Fibroblast of mammary gland (primary cell): ENCODE measurements at regions not wholly inside any gene's neighbourhood (a gene's known extent, or its start where the extent isn't known, plus 50 kb on each side); places are given as distances from the start of the nearest gene placed in this dataset.

Experiments
- DNase-seq: peaks from one replicate; pipeline ENCODE4 v3.0.0-alpha.2; 2010; ENCODE audit warnings: low read depth
- H3K4me3 ChIP-seq: 2 replicates; pipeline ENCODE4 v1.5.1; 2011; ENCODE audit warnings: low read depth, mild to moderate bottlenecking, low read length, moderate library complexity; ENCODE audit not compliant: control insufficient read depth
- TF ChIP-seq, protein P1 (sequence below): conservative IDR thresholded peaks from 2 replicates; pipeline ENCODE4 v1.5.1; 2011; ENCODE audit warnings: low read depth, low read length, inconsistent platforms; ENCODE audit not compliant: control insufficient read depth, insufficient read depth

DNA sequence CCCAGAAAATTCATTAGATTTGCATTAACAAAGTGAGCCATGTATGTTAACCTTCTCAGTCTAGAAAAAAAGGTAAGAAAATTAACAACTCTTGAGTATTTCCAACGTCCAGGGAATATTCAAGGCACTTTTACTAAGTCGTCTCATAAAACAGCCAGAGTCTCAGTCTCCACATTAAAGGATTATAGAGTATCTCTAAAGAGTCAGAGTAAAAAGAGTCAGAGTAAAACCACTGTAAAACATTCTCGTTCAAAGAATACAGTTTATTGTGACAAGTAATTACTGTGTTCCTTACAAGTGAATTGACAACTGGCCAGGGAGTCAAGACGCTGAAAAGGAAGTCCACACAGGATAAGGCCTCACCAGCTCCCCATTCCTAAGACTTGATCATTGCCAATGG, 97.2 kb upstream of the ISL1 start:
- H3K4me3 ChIP-seq: no peak overlapping the region
- TF ChIP-seq, protein P1, sequence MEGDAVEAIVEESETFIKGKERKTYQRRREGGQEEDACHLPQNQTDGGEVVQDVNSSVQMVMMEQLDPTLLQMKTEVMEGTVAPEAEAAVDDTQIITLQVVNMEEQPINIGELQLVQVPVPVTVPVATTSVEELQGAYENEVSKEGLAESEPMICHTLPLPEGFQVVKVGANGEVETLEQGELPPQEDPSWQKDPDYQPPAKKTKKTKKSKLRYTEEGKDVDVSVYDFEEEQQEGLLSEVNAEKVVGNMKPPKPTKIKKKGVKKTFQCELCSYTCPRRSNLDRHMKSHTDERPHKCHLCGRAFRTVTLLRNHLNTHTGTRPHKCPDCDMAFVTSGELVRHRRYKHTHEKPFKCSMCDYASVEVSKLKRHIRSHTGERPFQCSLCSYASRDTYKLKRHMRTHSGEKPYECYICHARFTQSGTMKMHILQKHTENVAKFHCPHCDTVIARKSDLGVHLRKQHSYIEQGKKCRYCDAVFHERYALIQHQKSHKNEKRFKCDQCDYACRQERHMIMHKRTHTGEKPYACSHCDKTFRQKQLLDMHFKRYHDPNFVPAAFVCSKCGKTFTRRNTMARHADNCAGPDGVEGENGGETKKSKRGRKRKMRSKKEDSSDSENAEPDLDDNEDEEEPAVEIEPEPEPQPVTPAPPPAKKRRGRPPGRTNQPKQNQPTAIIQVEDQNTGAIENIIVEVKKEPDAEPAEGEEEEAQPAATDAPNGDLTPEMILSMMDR: no peak
- DNase-seq: no peak

DNA sequence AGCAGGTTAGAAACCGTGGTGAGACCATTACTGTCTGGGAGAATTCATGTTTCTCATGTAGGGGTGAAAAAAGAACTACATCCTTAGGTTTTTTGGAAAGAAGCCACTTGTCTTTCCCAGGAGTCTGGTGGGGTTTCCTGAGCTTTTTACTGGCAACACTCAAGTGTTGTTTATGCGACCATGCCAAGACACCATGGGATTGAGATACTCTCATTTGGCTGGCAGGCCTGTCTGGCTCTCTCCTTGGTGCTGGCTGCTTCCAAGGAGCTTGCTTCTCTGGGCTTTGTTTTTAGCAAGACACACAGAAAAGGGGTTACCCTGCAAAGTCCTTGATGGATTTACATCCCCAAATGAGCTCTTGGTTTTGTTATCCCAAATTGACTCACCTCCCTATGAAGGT, 80.9 kb upstream of the ISL1 start:
- no peak for DNase-seq
- H3K4me3 ChIP-seq: no peak overlapping the region
- TF ChIP-seq, protein P1: no peak

DNA sequence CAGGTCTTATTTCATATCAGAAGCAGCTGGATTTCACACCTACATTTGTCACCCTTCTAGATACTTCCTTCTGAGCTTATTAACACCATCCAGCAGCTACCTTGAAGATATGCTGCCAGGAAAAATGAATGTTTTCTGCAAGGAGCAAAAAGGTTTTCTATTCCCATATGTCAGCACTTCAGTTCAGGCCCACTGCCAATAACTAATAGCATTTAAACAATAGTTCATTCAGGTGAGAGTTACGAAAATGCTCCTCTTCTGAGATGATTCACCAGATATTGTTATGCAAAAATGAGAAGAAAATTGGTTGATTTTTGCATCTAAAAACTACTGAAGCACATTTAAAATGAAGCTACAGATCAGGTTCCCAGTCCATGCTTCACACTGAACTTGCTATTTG, 56.4 kb upstream of the ISL1 start:
- H3K4me3 ChIP-seq: no peak overlapping the region
- no peak for DNase-seq
- TF ChIP-seq, protein P1: no peak
